B cell (primary cell): ENCODE measurements at regions not wholly inside any gene's neighbourhood (a gene's known extent, or its start where the extent isn't known, plus 50 kb on each side); places are given as distances from the start of the nearest gene placed in this dataset.

Experiments used
- ATAC-seq: fragments of 200-7000 bp; cut with Tn5 transposase; one replicate; pipeline ENCODE4 v1.10.0; 2021; ENCODE audit warnings: low read depth, mild to moderate bottlenecking, moderate number of reproducible peaks, moderate library complexity
- CTCF ChIA-PET: fragments of 350-600 bp; sonication (Branson Sonifier 250); formaldehyde crosslinking; loops from one replicate; lab custom pipeline; 2021; ENCODE audit warnings: antibody characterized with exemption, inconsistent platforms; lab: Charles Lee
- POLR2A ChIA-PET: fragments of 350-600 bp; sonication (Branson Sonifier 250); formaldehyde crosslinking; loops from one replicate; lab custom pipeline; 2021; ENCODE audit warnings: antibody characterized with exemption; lab: Charles Lee
- DNase-seq: peaks from one replicate; pipeline ENCODE4 v3.0.0; 2013
- H2AFZ ChIP-seq: 2 replicates; pipeline ENCODE4 v1.6.1; 2012; ENCODE audit warnings: mild to moderate bottlenecking, low read depth, low read length; ENCODE audit not compliant: insufficient read depth, poor library complexity, severe bottlenecking
- H3K27ac ChIP-seq, 2 donors: 1 replicate in 1 of 2; 2 replicates in 1 of 2; pipeline ENCODE4 v1.5.1; 2012 to 2013; ENCODE audit warnings: low read length in 2 of 2, mild to moderate bottlenecking in 2 of 2, moderate library complexity in 1 of 2
- H3K27me3 ChIP-seq, 4 experiments: fragments of 200-600 bp in 1 of 4; sonication (generic) in 1 of 4; replicated peaks in 1 of 4; 1 replicate in 2 of 4; 2 replicates in 2 of 4; pipeline versions ENCODE4 v1.6.1 to v1.7.0; 2013 to 2016; ENCODE audit warnings: low read length in 3 of 4, mild to moderate bottlenecking in 2 of 4, mixed read lengths in 1 of 4, moderate library complexity in 1 of 4; ENCODE audit not compliant: insufficient read depth in 4 of 4, control insufficient read depth in 3 of 4; ENCODE audit errors: control extremely low read depth in 1 of 4
- H3K36me3 ChIP-seq, 2 experiments: replicated peaks in 1 of 2; 1 replicate in 1 of 2; 2 replicates in 1 of 2; pipeline versions ENCODE4 v1.6.1 to v1.7.1; 2013; ENCODE audit warnings: low read length in 1 of 2; ENCODE audit not compliant: insufficient read depth in 2 of 2, control insufficient read depth in 1 of 2; ENCODE audit errors: control extremely low read depth in 1 of 2, extremely low read depth in 1 of 2
- H3K4me1 ChIP-seq, 2 donors: fragments of 200-600 bp in 1 of 2; sonication (generic) in 1 of 2; 1 replicate in 1 of 2; 2 replicates in 1 of 2; pipeline versions ENCODE4 v1.5.1 to v1.6.1; 2013 to 2017; ENCODE audit warnings: low read length in 2 of 2; ENCODE audit not compliant: control insufficient read depth in 2 of 2, insufficient read depth in 2 of 2
- H3K4me2 ChIP-seq: replicated peaks from 2 replicates; pipeline ENCODE3; 2012; ENCODE audit warnings: mild to moderate bottlenecking, low read depth, low read length; ENCODE audit not compliant: poor library complexity, severe bottlenecking
- H3K4me3 ChIP-seq, 5 experiments: fragments of 200-600 bp in 1 of 5; sonication (generic) in 1 of 5; 1 replicate in 3 of 5; 2 replicates in 2 of 5; pipeline versions ENCODE4 v1.5.1 to v1.7.0; 2011 to 2016; ENCODE audit warnings: low read length in 4 of 5, mild to moderate bottlenecking in 4 of 5, low read depth in 2 of 5, control low read depth in 1 of 5, moderate library complexity in 1 of 5; ENCODE audit not compliant: insufficient read depth in 1 of 5; ENCODE audit errors: control extremely low read depth in 1 of 5, extremely low read depth in 1 of 5
- H3K79me2 ChIP-seq: fragments of 200-600 bp; sonication (generic); one replicate; pipeline ENCODE4 v1.6.0; 2016; ENCODE audit warnings: low read length; ENCODE audit not compliant: control insufficient read depth, insufficient read depth
- H3K9ac ChIP-seq: fragments of 200-600 bp; sonication (generic); 2 replicates; pipeline ENCODE4 v1.6.1; 2017; ENCODE audit warnings: mild to moderate bottlenecking, low read length, moderate library complexity
- H3K9me3 ChIP-seq, 3 donors: one replicate each; pipeline versions ENCODE4 v1.6.1 to v1.7.1; 2013; ENCODE audit warnings: low read length in 2 of 3; ENCODE audit not compliant: control insufficient read depth in 2 of 3, insufficient read depth in 1 of 3; ENCODE audit errors: control extremely low read depth in 1 of 3
- H4K20me1 ChIP-seq: 2 replicates; pipeline ENCODE4 v1.6.0; 2012; ENCODE audit warnings: mild to moderate bottlenecking, low read length; ENCODE audit not compliant: insufficient read depth, control insufficient read depth, poor library complexity, severe bottlenecking
- H3K27ac Mint-ChIP-seq: one replicate; pipeline ENCODE4 v1.8.0; 2021; ENCODE audit warnings: mixed read lengths
- H3K27me3 Mint-ChIP-seq: one replicate; pipeline ENCODE4 v1.8.0; 2021; ENCODE audit warnings: mixed read lengths
- H3K4me1 Mint-ChIP-seq: one replicate; pipeline ENCODE4 v1.8.0; 2021; ENCODE audit warnings: mixed read lengths
- H3K4me3 Mint-ChIP-seq: one replicate; pipeline ENCODE4 v1.8.0; 2021; ENCODE audit warnings: mixed read lengths
- H3K9me3 Mint-ChIP-seq: one replicate; pipeline ENCODE4 v1.8.0; 2022; ENCODE audit warnings: mixed read lengths; ENCODE audit not compliant: insufficient read depth
- EZH2 ChIP-seq: IDR thresholded peaks from 2 replicates; pipeline ENCODE4 v1.6.1; 2012; ENCODE audit warnings: borderline replicate concordance, low read depth, mild to moderate bottlenecking, moderate library complexity, low read length; ENCODE audit not compliant: insufficient read depth, poor library complexity, severe bottlenecking
- WGBS: methylation state at CpG from one replicate; pipeline ENCODE4 v1.1.5; 2013; ENCODE audit warnings: missing lambda C conversion rate; ENCODE audit not compliant: insufficient coverage; 5-methylcytosine and 5-hydroxymethylcytosine counted together
- intact Hi-C: fragments of 100-400 bp; cut with micrococcal nuclease; formaldehyde crosslinking; loops from one replicate; pipeline ENCODE4 v1.10.0; 2022
- TF ChIP-seq, protein P1 (sequence below): fragments of 200-600 bp; IDR thresholded peaks from one replicate; pipeline ENCODE4 v1.8.0; 2022; ENCODE audit warnings: antibody characterized with exemption, mild to moderate bottlenecking

DNA sequence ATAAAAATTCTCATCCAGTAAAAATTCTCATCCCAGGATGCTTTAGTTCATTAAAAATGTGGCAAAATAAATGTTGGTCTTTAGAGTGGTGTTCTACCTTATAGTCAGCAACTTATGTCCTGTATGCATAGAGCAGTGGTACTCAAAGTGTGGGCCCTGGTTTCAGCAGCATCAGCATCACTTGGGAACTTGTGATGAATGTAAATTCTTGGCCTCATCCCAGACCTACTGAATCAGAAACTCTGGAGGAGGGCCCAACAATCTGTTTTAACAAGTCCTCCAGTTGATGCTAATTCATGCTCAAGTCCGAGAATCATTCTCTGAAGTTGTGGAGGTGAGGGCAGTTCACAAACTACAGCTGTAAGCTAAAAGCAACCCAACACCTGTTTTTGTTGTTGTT is 307.3 kb upstream of the SATB1 start:
- TF ChIP-seq EZH2, result no peak
- TF ChIP-seq, protein P1, sequence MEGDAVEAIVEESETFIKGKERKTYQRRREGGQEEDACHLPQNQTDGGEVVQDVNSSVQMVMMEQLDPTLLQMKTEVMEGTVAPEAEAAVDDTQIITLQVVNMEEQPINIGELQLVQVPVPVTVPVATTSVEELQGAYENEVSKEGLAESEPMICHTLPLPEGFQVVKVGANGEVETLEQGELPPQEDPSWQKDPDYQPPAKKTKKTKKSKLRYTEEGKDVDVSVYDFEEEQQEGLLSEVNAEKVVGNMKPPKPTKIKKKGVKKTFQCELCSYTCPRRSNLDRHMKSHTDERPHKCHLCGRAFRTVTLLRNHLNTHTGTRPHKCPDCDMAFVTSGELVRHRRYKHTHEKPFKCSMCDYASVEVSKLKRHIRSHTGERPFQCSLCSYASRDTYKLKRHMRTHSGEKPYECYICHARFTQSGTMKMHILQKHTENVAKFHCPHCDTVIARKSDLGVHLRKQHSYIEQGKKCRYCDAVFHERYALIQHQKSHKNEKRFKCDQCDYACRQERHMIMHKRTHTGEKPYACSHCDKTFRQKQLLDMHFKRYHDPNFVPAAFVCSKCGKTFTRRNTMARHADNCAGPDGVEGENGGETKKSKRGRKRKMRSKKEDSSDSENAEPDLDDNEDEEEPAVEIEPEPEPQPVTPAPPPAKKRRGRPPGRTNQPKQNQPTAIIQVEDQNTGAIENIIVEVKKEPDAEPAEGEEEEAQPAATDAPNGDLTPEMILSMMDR, result no peak
- DNase-seq, result no peak
- Mint-ChIP-seq H3K9me3 (no peaks in the 10 kb centered on the region), H3K27me3 (no peaks in the 10 kb centered on the region), H3K27ac (no peak overlapping the region), H3K4me1 (peaks cover 4% of the 10 kb centered on the region), H3K4me3 (no peak overlapping the region)
- no peak overlapping the region for H3K4me2 ChIP-seq
- no peaks in the 10 kb centered on the region for H4K20me1 ChIP-seq
- no CpG with 5 or more reads among the region's 1 CpG for WGBS
- H3K36me3 ChIP-seq, result no peaks in the 10 kb centered on the region
- intact Hi-C loops, result no loop called here
- no peak overlapping the region for H3K27ac ChIP-seq
- no peak overlapping the region for H3K4me3 ChIP-seq
- H3K79me2 ChIP-seq, result no peaks in the 10 kb centered on the region
- CTCF ChIA-PET, result no interaction called here
- POLR2A ChIA-PET, result interaction anchor here (0.7 kb wide), 1 partner anchor 16 kb away, joined by 3 read pairs; no protein-coding TSS in a partner anchor
- H3K9me3 ChIP-seq, result no peaks in the 10 kb centered on the region
- ATAC-seq, result no peak
- no peak overlapping the region for H2AFZ ChIP-seq
- no peaks in the 10 kb centered on the region for H3K27me3 ChIP-seq
- H3K9ac ChIP-seq, result no peak overlapping the region
- peaks cover 0 to 2% of the 10 kb centered on the region in 2 donors for H3K4me1 ChIP-seq

DNA sequence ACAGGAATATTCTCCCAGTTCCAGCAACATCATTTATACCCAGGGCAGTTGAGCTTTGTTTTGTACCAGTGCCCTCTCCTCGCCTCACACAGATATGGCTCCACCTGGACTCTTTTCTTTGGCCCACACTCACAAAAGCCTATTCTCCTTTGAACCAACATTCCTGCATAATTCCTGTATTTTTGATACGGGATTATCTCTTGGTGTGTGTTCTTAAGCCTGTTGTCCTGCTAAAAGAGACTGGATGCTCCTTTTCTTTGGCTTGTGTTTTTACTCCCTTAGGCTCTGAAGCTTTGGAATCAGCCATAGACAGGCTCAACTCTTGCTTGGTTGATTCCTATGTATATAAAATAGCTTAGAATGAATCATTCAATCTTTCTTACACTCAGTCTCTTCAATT is 305.4 kb upstream of the SATB1 start:
- POLR2A ChIA-PET, result no interaction called here

More for the DNA sequence above, 305.4 kb upstream of the SATB1 start:
- no peak overlapping the region for H3K27ac ChIP-seq
- H3K4me3 ChIP-seq, result no peak overlapping the region
- peaks cover 18% of the 10 kb centered on the region for H3K4me1 Mint-ChIP-seq
- CTCF ChIA-PET, result interaction anchor here (1.0 kb wide), 1 partner anchor 23 kb away, joined by 3 read pairs; no protein-coding TSS in a partner anchor
- H3K4me3 Mint-ChIP-seq, result no peak overlapping the region
- H3K36me3 ChIP-seq, result no peaks in the 10 kb centered on the region
- TF ChIP-seq, protein P1, result no peak
- TF ChIP-seq EZH2, result no peak
- H3K27me3 ChIP-seq, result no peaks in the 10 kb centered on the region
- no peaks in the 10 kb centered on the region for H4K20me1 ChIP-seq
- H3K4me2 ChIP-seq, result no peak overlapping the region
- peaks cover 17 to 22% of the 10 kb centered on the region in 2 donors for H3K4me1 ChIP-seq
- H3K9me3 ChIP-seq, result no peaks in the 10 kb centered on the region
- no peak overlapping the region for H3K9ac ChIP-seq
- 86% methylated on average over 1 of the region's 2 CpGs for WGBS
- no peak for DNase-seq
- no peaks in the 10 kb centered on the region for H3K9me3 Mint-ChIP-seq
- H3K27me3 Mint-ChIP-seq, result no peaks in the 10 kb centered on the region
- intact Hi-C loops, result no loop called here
- no peak for ATAC-seq
- no peak overlapping the region for H3K27ac Mint-ChIP-seq
- H2AFZ ChIP-seq, result no peak overlapping the region
- H3K79me2 ChIP-seq, result no peaks in the 10 kb centered on the region
